NB4 (cell line): ENCODE measurements at regions not wholly inside any gene's neighbourhood (a gene's known extent, or its start where the extent isn't known, plus 50 kb on each side); places are given as distances from the start of the nearest gene placed in this dataset.

ENCODE experiments used
- DNase-seq: peaks from one replicate; pipeline ENCODE4 v3.0.0; 2010; ENCODE audit warnings: low read depth
- H3K4me3 ChIP-seq: one replicate; pipeline ENCODE4 v1.5.1; 2011; ENCODE audit warnings: mild to moderate bottlenecking, low read depth, low read length, moderate library complexity
- MAX ChIP-seq: IDR thresholded peaks from 2 replicates; pipeline ENCODE4 v1.6.1; 2011; ENCODE audit warnings: low read depth, low read length
- MYC ChIP-seq: IDR thresholded peaks from 2 replicates; pipeline ENCODE4 v1.6.1; 2011; ENCODE audit warnings: low read depth, low read length
- POLR2A ChIP-seq: IDR thresholded peaks from 2 replicates; pipeline ENCODE4 v1.6.1; 2011; ENCODE audit warnings: mild to moderate bottlenecking; ENCODE audit not compliant: insufficient read length; ENCODE audit errors: extremely low read depth
- TF ChIP-seq, protein P1 (sequence below): IDR thresholded peaks from one replicate; pipeline ENCODE4 v1.5.1; 2012; ENCODE audit warnings: low read depth, low read length

DNA sequence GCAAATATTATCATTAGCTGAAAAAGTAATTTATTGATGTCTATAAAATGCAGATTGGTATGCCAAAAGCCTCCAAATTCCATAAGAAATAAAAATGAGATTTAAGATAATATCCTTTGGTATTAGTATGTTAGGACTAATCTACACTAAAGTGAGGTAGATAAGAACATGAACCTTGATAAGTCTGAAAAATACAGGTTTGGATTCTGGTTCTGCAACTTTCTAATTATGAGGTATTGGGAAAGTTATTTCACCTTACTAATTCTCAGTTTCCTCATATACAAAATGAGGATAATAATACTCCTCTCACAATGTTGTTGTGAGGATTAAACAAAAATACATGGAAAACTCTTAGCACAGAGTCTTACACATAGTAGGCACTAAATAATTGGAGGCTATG, 300.1 kb downstream of the NNT start:
- no peak overlapping the region for H3K4me3 ChIP-seq
- no peak for DNase-seq
- TF ChIP-seq MYC (no peak), POLR2A (no peak), MAX (no peak)
- TF ChIP-seq, protein P1, sequence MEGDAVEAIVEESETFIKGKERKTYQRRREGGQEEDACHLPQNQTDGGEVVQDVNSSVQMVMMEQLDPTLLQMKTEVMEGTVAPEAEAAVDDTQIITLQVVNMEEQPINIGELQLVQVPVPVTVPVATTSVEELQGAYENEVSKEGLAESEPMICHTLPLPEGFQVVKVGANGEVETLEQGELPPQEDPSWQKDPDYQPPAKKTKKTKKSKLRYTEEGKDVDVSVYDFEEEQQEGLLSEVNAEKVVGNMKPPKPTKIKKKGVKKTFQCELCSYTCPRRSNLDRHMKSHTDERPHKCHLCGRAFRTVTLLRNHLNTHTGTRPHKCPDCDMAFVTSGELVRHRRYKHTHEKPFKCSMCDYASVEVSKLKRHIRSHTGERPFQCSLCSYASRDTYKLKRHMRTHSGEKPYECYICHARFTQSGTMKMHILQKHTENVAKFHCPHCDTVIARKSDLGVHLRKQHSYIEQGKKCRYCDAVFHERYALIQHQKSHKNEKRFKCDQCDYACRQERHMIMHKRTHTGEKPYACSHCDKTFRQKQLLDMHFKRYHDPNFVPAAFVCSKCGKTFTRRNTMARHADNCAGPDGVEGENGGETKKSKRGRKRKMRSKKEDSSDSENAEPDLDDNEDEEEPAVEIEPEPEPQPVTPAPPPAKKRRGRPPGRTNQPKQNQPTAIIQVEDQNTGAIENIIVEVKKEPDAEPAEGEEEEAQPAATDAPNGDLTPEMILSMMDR, result no peak

- TF ChIP-seq POLR2A, result no peak
- TF ChIP-seq MYC, result no peak
- no peak for TF ChIP-seq MAX
- H3K4me3 ChIP-seq, result no peak overlapping the region
- no peak for DNase-seq
These were observed 298.0 kb downstream of the NNT start for GRCh38 chr5:43900974-43901373.

DNA sequence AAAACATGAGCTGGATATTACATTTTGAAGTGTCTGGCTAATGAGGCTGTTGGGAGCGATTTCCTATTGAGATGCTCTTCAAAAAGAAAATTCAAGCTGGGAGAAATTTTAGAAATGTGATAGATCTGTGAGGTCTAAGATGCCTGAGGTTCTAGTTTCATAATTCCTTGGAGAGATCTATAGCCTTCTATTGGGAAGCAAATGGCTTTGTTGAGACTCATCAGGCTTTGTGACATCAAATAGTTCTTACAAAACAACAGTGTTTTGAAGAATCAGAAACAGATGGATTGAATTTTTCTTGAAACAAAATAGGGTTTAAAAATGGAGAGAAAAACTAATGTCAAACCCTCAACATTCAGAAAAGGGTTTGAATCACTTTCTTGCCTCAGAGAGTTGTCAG, 292.9 kb downstream of the NNT start:
- DNase-seq, result no peak
- no peak overlapping the region for H3K4me3 ChIP-seq
- no peak for TF ChIP-seq MYC
- TF ChIP-seq, protein P1, result no peak
- no peak for TF ChIP-seq MAX
- no peak for TF ChIP-seq POLR2A

GRCh38 chr5:43893951-43894684, 291.1 kb downstream of the NNT start:
- TF ChIP-seq POLR2A (no peak), MYC (no peak)
- TF ChIP-seq, protein P1, result no peak
- no peak for DNase-seq
- H3K4me3 ChIP-seq, result no peak overlapping the region

- no peak for DNase-seq
- no peak overlapping the region for H3K4me3 ChIP-seq
- TF ChIP-seq MYC, result no peak
- TF ChIP-seq, protein P1, result no peak
These were observed 288.1 kb downstream of the NNT start for GRCh38 chr5:43891112-43891511.

- DNase-seq, result no peak
- H3K4me3 ChIP-seq, result no peak overlapping the region
- no peak for TF ChIP-seq MAX
- no peak for TF ChIP-seq MYC
- TF ChIP-seq POLR2A, result no peak
- TF ChIP-seq, protein P1, result no peak
These were observed 286.3 kb downstream of the NNT start for GRCh38 chr5:43889233-43889632.
